ENCODE measurements at regions not wholly inside any gene's neighbourhood (a gene's known extent, or its start where the extent isn't known, plus 50 kb on each side); places are given as distances from the start of the nearest gene placed in this dataset.

- TF ChIP-seq CTCF (IDR thresholded peaks at IDR 0.05), result no peak
- no peak for TF ChIP-seq POLR2A (IDR thresholded peaks at IDR 0.05)
These were observed 320.6 kb downstream of the GATA3 start for GRCh38 chr10:8375137-8375536.

Data from esophagus squamous epithelium (tissue), 4 donors.